GM12873 (cell line): ENCODE measurements at regions not wholly inside any gene's neighbourhood (a gene's known extent, or its start where the extent isn't known, plus 50 kb on each side); places are given as distances from the start of the nearest gene placed in this dataset.

Experiments used
- CTCF ChIP-seq: IDR thresholded peaks from 2 replicates; pipeline ENCODE4 v1.5.1; 2012; ENCODE audit warnings: low read depth, mild to moderate bottlenecking, moderate library complexity, low read length, control low read depth; ENCODE audit not compliant: insufficient read depth; ENCODE audit errors: missing control alignments

GRCh38 chr1:224493269-224493668 is 58.7 kb upstream of the WDR26 start:
- no peak for TF ChIP-seq CTCF

- no peak for TF ChIP-seq CTCF
These were observed 59.7 kb upstream of the WDR26 start for GRCh38 chr1:224494343-224494742.

GRCh38 chr1:224495866-224496265 is 61.3 kb upstream of the WDR26 start:
- no peak for TF ChIP-seq CTCF

- no peak for TF ChIP-seq CTCF
These were observed 62.2 kb upstream of the WDR26 start for GRCh38 chr1:224496826-224497225.

- no peak for TF ChIP-seq CTCF
These were observed 63.3 kb upstream of the WDR26 start for GRCh38 chr1:224497714-224498573.

- TF ChIP-seq CTCF, result no peak
These were observed 64.1 kb upstream of the WDR26 start for GRCh38 chr1:224498574-224499170.

- TF ChIP-seq CTCF, result no peak
These were observed 64.6 kb upstream of the WDR26 start for GRCh38 chr1:224499204-224499603.
